ENCODE measurements at regions not wholly inside any gene's neighbourhood (a gene's known extent, or its start where the extent isn't known, plus 50 kb on each side); places are given as distances from the start of the nearest gene placed in this dataset.
"Not testable (repeated sequence)": the region's sequence is repeated elsewhere in the genome, so short reads cannot be mapped to it uniquely, and the experiment has no call there.

DNA sequence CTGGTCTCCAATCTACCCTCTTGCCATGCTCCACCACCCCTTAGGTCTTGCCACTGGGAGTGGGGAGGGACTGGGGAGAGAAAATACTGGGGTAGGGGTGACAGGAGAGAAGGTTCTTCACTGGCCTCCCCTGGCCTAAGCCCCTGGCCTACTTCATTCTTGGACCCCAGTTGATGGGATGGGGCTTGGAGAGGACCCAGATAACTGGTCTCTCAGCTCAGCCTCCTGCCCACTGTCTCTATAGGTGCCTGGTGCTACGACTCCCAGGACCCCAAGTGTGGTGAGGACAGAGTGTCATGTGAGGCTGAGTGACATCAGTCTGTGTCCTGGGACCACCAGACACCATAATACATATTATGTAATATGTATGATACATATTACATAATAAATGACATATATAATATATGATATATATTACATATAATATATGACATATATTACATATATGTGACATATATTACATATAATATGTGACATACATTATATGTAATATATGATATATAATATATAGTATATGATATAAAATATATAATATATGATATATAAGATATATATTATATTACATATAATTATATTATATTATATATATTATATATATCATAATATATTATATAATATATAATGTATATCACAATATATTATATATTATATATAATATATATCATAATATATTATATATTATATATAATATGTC, 85.1 kb downstream of the USP18 start:
- TF ChIP-seq TAF1 (IDR thresholded peaks at IDR 0.05; ENCODE audit: control insufficient read depth, extremely low read depth, insufficient read depth, low read length, severe bottlenecking); FOXA1 (IDR thresholded peaks at IDR 0.05; ENCODE audit: borderline replicate concordance): not testable (repeated sequence)
- TF ChIP-seq, protein P1, sequence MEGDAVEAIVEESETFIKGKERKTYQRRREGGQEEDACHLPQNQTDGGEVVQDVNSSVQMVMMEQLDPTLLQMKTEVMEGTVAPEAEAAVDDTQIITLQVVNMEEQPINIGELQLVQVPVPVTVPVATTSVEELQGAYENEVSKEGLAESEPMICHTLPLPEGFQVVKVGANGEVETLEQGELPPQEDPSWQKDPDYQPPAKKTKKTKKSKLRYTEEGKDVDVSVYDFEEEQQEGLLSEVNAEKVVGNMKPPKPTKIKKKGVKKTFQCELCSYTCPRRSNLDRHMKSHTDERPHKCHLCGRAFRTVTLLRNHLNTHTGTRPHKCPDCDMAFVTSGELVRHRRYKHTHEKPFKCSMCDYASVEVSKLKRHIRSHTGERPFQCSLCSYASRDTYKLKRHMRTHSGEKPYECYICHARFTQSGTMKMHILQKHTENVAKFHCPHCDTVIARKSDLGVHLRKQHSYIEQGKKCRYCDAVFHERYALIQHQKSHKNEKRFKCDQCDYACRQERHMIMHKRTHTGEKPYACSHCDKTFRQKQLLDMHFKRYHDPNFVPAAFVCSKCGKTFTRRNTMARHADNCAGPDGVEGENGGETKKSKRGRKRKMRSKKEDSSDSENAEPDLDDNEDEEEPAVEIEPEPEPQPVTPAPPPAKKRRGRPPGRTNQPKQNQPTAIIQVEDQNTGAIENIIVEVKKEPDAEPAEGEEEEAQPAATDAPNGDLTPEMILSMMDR (IDR thresholded peaks at IDR 0.05 in 2 of 3, conservative IDR thresholded peaks at IDR 0.05 in 1 of 3; ENCODE audit: insufficient read depth in 2 of 3, low read depth in 1 of 3, low read length in 3 of 3), result not testable (repeated sequence)
